Fibroblast of mammary gland (primary cell): ENCODE measurements at regions not wholly inside any gene's neighbourhood (a gene's known extent, or its start where the extent isn't known, plus 50 kb on each side); places are given as distances from the start of the nearest gene placed in this dataset.

ENCODE experiments used
- DNase-seq: peaks from one replicate; pipeline ENCODE4 v3.0.0-alpha.2; 2010; ENCODE audit warnings: low read depth
- H3K4me3 ChIP-seq: 2 replicates; pipeline ENCODE4 v1.5.1; 2011; ENCODE audit warnings: low read depth, mild to moderate bottlenecking, low read length, moderate library complexity; ENCODE audit not compliant: control insufficient read depth
- TF ChIP-seq, protein P1 (sequence below): conservative IDR thresholded peaks from 2 replicates; pipeline ENCODE4 v1.5.1; 2011; ENCODE audit warnings: low read depth, low read length, inconsistent platforms; ENCODE audit not compliant: control insufficient read depth, insufficient read depth

DNA sequence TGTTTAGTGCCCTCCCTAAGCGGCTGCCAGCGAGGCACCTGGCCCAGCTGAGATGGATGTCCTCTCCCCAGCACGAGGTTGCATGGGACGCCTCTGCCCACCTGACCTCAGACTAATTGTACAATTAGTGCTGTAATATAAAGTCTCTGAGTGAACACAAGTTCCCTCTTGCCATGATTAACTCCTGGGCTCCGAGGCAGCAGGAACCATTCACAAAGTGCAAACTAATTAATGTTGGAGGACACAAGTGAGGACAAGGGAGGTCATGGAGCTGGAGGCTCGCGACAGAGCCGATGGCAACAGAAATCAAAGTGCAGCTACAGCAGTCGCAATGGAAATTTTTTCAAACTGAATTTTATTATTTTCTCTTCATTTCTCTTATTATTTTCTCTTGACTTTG lies 156.6 kb upstream of the ADARB2 start:
- no peak for DNase-seq
- H3K4me3 ChIP-seq: no peak overlapping the region
- TF ChIP-seq, protein P1, sequence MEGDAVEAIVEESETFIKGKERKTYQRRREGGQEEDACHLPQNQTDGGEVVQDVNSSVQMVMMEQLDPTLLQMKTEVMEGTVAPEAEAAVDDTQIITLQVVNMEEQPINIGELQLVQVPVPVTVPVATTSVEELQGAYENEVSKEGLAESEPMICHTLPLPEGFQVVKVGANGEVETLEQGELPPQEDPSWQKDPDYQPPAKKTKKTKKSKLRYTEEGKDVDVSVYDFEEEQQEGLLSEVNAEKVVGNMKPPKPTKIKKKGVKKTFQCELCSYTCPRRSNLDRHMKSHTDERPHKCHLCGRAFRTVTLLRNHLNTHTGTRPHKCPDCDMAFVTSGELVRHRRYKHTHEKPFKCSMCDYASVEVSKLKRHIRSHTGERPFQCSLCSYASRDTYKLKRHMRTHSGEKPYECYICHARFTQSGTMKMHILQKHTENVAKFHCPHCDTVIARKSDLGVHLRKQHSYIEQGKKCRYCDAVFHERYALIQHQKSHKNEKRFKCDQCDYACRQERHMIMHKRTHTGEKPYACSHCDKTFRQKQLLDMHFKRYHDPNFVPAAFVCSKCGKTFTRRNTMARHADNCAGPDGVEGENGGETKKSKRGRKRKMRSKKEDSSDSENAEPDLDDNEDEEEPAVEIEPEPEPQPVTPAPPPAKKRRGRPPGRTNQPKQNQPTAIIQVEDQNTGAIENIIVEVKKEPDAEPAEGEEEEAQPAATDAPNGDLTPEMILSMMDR: no peak

DNA sequence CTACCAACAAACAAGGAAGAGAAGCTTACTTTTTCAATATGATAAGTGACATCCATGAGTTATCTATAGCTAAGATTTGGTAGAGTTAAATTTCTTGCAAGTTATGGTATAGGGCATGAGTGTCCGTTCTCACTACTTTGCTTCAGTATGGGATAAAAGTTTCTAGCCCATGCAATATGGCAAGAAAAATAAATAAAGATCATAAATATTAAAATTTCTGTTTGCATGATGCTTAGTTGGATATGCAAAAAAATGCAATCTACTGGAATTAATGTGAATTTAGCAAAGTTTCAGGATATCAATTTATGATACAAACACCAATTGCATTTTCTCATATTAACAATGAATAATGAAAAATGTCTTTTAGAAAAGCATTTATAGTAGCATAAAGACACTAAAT lies 148.7 kb upstream of the ADARB2 start:
- no peak overlapping the region for H3K4me3 ChIP-seq
- DNase-seq: no peak
- TF ChIP-seq, protein P1: no peak

DNA sequence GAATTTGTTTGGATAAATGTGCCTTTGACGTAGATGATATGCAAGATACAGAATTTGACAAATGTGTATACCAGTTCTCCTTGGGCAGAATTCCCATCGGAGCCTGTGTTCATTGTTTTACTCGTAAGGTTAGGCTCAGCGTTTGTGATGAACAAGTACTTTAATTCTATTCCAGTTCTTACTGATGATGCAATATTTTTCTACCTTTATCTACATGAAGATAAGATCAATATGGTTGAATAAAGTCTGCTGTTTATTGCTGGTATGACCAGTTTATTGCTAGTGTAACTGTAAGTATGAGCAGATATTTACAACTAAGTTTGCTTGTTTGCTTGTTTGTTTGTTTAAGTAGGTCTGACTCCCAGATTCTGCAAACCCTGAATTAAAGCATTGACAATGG lies 145.4 kb upstream of the ADARB2 start:
- H3K4me3 ChIP-seq: no peak overlapping the region
- no peak for DNase-seq
- TF ChIP-seq, protein P1: no peak

DNA sequence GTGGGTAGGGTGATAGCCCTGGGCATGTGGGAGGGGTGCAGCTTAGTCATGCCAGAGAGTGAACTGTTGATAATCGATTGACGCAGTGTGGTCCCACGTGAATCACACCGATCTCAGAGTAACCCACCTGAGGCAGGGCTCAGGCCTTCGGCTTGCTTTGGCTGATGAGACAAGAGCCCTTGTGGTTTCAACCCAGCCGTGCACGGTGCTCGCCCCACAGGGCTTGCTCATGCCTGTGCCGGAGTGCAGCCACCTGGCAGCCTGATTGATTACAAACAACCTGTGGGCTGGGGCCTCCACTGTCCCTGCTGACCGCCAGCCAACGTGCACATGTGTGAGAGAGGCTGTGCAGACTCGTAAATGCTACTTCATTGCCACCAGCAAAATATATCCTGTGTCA lies 144.9 kb upstream of the ADARB2 start:
- DNase-seq: no peak
- H3K4me3 ChIP-seq: no peak overlapping the region
- TF ChIP-seq, protein P1: no peak

DNA sequence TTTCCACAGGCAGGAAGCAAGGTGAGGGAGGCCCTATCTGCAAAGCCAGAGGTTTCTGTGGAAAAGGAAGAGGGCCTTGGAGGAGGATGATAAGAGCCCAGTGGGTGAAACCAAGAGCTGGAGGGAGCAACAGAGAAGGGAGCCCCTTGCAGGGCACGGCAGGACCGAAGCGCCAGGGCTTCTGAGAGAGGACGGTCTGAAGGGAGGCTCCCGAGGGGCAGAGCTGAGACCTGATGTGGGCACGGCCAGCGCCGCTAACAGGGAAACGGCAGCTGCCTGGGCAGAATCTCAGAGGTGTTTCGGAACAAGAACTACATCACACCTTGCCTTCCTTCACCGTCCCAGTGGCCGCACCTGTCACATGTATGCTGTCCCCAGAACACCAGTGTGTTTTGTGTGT lies 144.3 kb upstream of the ADARB2 start:
- DNase-seq: no peak
- TF ChIP-seq, protein P1: no peak
- H3K4me3 ChIP-seq: no peak overlapping the region

DNA sequence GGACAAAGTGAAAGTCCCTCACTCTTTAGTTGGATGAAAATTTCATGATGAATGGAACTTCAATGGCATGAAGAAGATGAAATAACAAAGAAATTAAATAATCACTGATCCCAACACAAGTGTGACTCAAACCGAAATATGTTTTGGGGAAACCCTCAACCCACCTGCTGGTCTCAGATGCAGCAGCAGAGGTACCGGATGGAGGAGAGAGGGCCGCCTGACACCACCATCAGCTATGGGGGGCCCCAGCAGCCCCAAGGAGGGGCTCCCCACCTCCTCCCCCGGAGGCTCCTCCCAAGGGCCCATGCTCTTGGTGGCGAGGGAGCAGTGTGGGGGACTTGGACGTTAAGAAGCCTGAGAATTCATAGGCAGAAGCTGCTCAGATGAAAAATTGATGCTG lies 137.2 kb upstream of the ADARB2 start:
- TF ChIP-seq, protein P1: no peak
- DNase-seq: no peak

DNA sequence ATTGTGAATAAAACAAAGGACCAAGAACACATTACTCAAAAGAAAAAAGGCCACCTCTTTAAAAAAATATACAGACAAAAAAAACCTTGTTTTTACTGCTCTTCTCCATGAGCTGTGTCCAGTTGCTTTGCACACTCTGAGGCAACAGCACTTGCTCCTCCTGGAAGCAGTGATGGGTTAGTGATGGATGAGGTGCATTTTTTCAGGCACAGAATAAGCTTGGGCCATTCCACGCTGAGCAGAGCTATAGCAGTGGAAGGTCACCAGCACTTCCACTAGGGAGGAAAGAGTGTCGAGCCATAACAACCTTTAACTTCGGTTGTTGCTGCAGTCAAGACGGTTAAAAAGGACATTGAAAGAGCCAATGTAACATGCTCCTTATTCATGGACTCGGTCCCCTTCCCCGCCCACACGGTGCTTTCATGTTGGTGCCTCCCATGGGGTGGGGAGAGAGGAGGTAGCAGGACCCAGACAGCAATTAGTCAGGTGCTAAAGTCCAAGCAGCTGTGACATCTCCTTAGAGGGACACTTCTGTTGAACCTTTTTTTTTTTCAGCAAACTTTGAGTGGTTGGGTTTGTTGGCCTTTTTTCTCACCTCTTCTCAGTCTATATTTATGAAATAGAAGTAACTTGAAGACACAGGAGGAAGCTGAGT lies 136.5 kb upstream of the ADARB2 start:
- no peak for DNase-seq

More for the DNA sequence above, 137.2 kb upstream of the ADARB2 start:
- H3K4me3 ChIP-seq: no peak overlapping the region

More for the DNA sequence above, 136.5 kb upstream of the ADARB2 start:
- no peak overlapping the region for H3K4me3 ChIP-seq
- TF ChIP-seq, protein P1: no peak
